ENCODE measurements at regions not wholly inside any gene's neighbourhood (a gene's known extent, or its start where the extent isn't known, plus 50 kb on each side); places are given as distances from the start of the nearest gene placed in this dataset.

DNA sequence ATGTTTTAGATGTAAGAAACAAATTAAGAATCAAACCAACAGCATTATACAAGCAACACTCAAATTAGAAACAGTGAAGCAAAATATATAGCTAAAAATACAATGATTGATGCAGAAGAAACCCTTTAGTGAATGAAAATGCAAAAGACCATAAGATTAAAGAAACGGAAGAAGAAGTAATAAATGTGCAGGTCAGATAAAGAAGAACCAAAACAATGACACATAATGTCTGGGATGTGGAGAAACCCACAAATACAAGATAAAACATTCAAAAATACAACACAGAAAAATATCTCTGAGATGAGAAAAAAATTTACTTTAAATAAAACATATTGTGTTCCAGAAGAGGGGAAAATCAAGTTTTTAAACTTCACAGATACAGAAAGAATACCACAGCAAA is 73.4 kb upstream of the AVPR1A start:
- TF ChIP-seq, protein P1, sequence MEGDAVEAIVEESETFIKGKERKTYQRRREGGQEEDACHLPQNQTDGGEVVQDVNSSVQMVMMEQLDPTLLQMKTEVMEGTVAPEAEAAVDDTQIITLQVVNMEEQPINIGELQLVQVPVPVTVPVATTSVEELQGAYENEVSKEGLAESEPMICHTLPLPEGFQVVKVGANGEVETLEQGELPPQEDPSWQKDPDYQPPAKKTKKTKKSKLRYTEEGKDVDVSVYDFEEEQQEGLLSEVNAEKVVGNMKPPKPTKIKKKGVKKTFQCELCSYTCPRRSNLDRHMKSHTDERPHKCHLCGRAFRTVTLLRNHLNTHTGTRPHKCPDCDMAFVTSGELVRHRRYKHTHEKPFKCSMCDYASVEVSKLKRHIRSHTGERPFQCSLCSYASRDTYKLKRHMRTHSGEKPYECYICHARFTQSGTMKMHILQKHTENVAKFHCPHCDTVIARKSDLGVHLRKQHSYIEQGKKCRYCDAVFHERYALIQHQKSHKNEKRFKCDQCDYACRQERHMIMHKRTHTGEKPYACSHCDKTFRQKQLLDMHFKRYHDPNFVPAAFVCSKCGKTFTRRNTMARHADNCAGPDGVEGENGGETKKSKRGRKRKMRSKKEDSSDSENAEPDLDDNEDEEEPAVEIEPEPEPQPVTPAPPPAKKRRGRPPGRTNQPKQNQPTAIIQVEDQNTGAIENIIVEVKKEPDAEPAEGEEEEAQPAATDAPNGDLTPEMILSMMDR (conservative IDR thresholded peaks at IDR 0.05; ENCODE audit: low read depth, low read length) = no peak
- no peak for DNase-seq (ENCODE audit: low read depth)
- no peak overlapping the region for H3K4me3 ChIP-seq (ENCODE audit: low read length)

DNA sequence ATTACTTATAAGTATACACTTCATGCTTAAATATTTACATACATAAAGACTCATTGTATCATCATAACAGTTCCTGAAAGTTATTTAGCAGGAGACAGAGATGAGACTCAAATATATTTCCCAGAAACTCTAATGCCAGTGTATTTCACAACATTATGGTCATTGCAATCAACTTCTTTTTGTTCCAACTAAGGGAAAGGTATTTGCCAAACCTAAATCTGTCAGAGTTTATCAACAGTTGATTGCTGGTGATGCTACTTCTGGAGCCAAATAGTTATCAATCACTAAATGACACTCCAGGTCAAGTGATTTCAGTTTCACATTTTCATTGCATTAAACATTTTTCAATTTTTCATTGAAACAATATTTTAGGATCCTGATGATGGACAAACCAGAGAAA is 72.1 kb upstream of the AVPR1A start:
- DNase-seq (ENCODE audit: low read depth) = no peak
- TF ChIP-seq, protein P1 (conservative IDR thresholded peaks at IDR 0.05; ENCODE audit: low read depth, low read length) = no peak
- H3K4me3 ChIP-seq (ENCODE audit: low read length) = no peak overlapping the region

DNA sequence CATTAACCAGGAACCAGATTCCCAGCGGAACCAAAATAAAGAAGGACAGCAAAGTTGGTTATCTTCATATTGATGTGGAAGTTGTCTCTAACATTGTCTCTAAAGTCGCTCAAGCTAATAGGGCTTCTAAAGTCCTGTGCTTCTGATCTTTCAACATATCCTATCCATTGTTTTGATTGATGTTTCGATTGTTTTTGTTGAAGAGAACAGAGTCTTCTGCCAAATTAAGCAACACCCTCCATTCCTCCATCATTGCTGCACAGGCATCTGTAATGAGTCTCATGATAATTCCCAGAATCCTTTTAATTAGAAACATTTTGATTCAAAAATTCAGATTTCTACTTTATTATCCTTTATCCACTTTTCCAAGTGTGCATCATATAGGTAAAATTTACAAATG is 71.6 kb upstream of the AVPR1A start:
- no peak for DNase-seq (ENCODE audit: low read depth)
- TF ChIP-seq, protein P1 (conservative IDR thresholded peaks at IDR 0.05; ENCODE audit: low read depth, low read length) = no peak
- H3K4me3 ChIP-seq (ENCODE audit: low read length) = no peak overlapping the region

DNA sequence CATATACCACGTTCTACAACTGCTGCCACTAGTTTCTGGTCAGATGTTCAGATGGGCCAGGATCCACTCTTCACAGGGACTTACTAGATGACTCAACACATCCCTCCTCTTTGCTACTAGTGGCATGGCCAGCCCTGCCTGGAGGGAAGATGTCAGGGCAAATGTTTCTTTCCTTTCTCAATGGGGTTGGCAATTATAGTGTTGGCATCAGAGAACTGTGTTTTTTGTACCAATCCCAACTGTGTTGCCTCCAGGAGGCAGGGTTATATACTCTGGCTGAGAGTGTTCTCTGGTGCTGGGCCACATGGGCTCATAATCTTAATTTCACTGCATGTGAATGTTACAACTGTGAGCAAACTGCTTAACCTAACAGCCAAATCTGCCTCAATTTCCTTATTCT is 69.9 kb upstream of the AVPR1A start:
- no peak for DNase-seq (ENCODE audit: low read depth)
- TF ChIP-seq, protein P1 (conservative IDR thresholded peaks at IDR 0.05; ENCODE audit: low read depth, low read length) = no peak

DNA sequence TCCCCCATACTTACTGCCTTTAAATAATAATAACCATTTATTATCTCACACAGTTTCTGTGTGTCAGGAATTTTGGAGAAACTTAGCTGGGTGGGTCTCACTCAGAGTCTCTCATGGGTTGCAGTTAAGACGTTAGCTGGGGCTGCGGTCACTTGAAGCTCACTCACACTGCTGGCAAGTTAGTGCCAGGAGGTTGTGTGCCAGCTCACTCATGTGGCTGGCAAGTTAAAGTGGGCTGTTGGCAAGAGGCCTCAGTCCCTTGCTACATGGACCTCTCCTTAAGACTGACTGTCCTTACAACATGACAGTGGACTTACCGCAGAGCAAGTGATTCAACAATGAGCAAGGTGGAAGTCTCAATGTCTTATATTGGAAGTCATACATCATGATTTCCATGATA is 61.3 kb upstream of the AVPR1A start:
- TF ChIP-seq, protein P1 (conservative IDR thresholded peaks at IDR 0.05; ENCODE audit: low read depth, low read length) = no peak
- DNase-seq (ENCODE audit: low read depth) = no peak
- H3K4me3 ChIP-seq (ENCODE audit: low read length) = no peak overlapping the region

More for the DNA sequence above, 69.9 kb upstream of the AVPR1A start:
- no peak overlapping the region for H3K4me3 ChIP-seq (ENCODE audit: low read length)

DNA sequence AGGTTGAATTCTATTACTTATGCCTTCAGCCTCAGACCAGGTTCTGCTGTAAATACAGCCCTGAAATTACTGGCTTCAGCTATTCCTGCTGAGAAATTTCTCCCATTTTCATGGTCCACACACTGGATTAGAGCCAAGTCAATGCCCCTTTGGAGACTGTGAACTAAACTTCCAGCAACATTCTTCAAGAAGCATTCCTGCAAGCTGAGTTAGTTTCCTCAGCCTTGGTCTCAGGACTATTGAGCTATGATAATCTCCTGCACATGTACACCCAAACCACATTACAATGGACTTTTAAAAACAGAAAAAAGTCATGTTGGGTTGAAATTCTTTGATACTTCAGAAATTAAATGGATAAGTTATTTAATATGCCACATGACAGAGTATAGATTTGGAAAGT is 58.0 kb upstream of the AVPR1A start:
- TF ChIP-seq, protein P1 (conservative IDR thresholded peaks at IDR 0.05; ENCODE audit: low read depth, low read length) = no peak
- peak; percentile 89 for DNase-seq (ENCODE audit: low read depth)
- H3K4me3 ChIP-seq (ENCODE audit: low read length) = no peak overlapping the region

DNA sequence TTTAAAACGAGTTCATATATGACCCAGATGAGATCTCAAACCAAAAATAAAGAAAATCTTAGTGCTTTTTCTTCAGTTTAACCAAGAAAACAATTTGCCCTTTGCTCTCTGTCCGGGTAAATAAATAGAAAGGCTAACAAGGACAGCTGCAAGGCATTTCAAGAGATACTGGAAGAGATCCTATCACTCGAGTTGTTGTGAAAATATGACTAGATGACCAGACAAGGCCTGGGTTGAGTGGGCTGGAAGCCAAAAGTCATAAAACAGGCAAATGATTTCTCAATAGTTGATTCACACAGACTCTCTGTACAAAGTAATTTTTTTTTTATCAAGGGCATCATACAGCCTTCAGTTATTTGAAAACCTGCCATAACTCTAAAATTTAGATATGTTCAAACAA is 55.9 kb upstream of the AVPR1A start:
- TF ChIP-seq, protein P1 (conservative IDR thresholded peaks at IDR 0.05; ENCODE audit: low read depth, low read length) = no peak
- no peak for DNase-seq (ENCODE audit: low read depth)
- no peak overlapping the region for H3K4me3 ChIP-seq (ENCODE audit: low read length)

Data from retinal pigment epithelial cell (primary cell).